ENCODE measurements at regions not wholly inside any gene's neighbourhood (a gene's known extent, or its start where the extent isn't known, plus 50 kb on each side); places are given as distances from the start of the nearest gene placed in this dataset.

GRCh38 chr5:67427850-67428298 lies 231.3 kb upstream of the CD180 start:
- H3K36me3 Mint-ChIP-seq (ENCODE audit: unreplicated experiment): no peaks in the 10 kb centered on the region
- peaks cover 11% of the 10 kb centered on the region for H3K9me3 Mint-ChIP-seq (ENCODE audit: unreplicated experiment)

GRCh38 chr5:67426961-67427849 lies 230.6 kb upstream of the CD180 start:
- H3K27me3 Mint-ChIP-seq (ENCODE audit: unreplicated experiment): no peaks in the 10 kb centered on the region
- TF ChIP-seq CTCF (IDR thresholded peaks at IDR 0.05): no peak
- no peak overlapping the region for H3K27ac Mint-ChIP-seq (ENCODE audit: unreplicated experiment)
- H3K4me1 Mint-ChIP-seq (ENCODE audit: unreplicated experiment): peaks cover 7% of the 10 kb centered on the region
- no peak for DNase-seq (ENCODE audit: extremely low spot score, unreplicated experiment)
- H3K4me3 Mint-ChIP-seq (ENCODE audit: unreplicated experiment): no peak overlapping the region
- no peaks in the 10 kb centered on the region for H3K36me3 Mint-ChIP-seq (ENCODE audit: unreplicated experiment)
- H3K9me3 Mint-ChIP-seq (ENCODE audit: unreplicated experiment): peaks cover 11% of the 10 kb centered on the region

More at GRCh38 chr5:67427850-67428298, 231.3 kb upstream of the CD180 start:
- no peak for DNase-seq (ENCODE audit: extremely low spot score, unreplicated experiment)
- no peak overlapping the region for H3K4me3 Mint-ChIP-seq (ENCODE audit: unreplicated experiment)
- no peak overlapping the region for H3K27ac Mint-ChIP-seq (ENCODE audit: unreplicated experiment)
- no peak for TF ChIP-seq CTCF (IDR thresholded peaks at IDR 0.05)
- no peaks in the 10 kb centered on the region for H3K27me3 Mint-ChIP-seq (ENCODE audit: unreplicated experiment)
- H3K4me1 Mint-ChIP-seq (ENCODE audit: unreplicated experiment): peaks cover 7% of the 10 kb centered on the region

GRCh38 chr5:67425514-67425913 lies 228.9 kb upstream of the CD180 start:
- H3K27me3 Mint-ChIP-seq (ENCODE audit: unreplicated experiment): no peaks in the 10 kb centered on the region
- H3K36me3 Mint-ChIP-seq (ENCODE audit: unreplicated experiment): no peaks in the 10 kb centered on the region
- no peak for DNase-seq (ENCODE audit: extremely low spot score, unreplicated experiment)
- peaks cover 7% of the 10 kb centered on the region for H3K4me1 Mint-ChIP-seq (ENCODE audit: unreplicated experiment)
- H3K9me3 Mint-ChIP-seq (ENCODE audit: unreplicated experiment): peaks cover 11% of the 10 kb centered on the region
- no peak overlapping the region for H3K27ac Mint-ChIP-seq (ENCODE audit: unreplicated experiment)
- no peak for TF ChIP-seq CTCF (IDR thresholded peaks at IDR 0.05)
- H3K4me3 Mint-ChIP-seq (ENCODE audit: unreplicated experiment): no peak overlapping the region

- DNase-seq (ENCODE audit: extremely low spot score, unreplicated experiment): no peak
- H3K36me3 Mint-ChIP-seq (ENCODE audit: unreplicated experiment): no peaks in the 10 kb centered on the region
- H3K27me3 Mint-ChIP-seq (ENCODE audit: unreplicated experiment): peaks cover 2% of the 10 kb centered on the region
- H3K4me1 Mint-ChIP-seq (ENCODE audit: unreplicated experiment): peaks cover 10% of the 10 kb centered on the region
- no peaks in the 10 kb centered on the region for H3K9me3 Mint-ChIP-seq (ENCODE audit: unreplicated experiment)
- H3K4me3 Mint-ChIP-seq (ENCODE audit: unreplicated experiment): no peak overlapping the region
- TF ChIP-seq CTCF (IDR thresholded peaks at IDR 0.05): no peak
- H3K27ac Mint-ChIP-seq (ENCODE audit: unreplicated experiment): no peak overlapping the region
Measured at GRCh38 chr5:67417839-67418238, 221.2 kb upstream of the CD180 start.

- no peaks in the 10 kb centered on the region for H3K9me3 Mint-ChIP-seq (ENCODE audit: unreplicated experiment)
- H3K4me3 Mint-ChIP-seq (ENCODE audit: unreplicated experiment): no peak overlapping the region
- H3K27ac Mint-ChIP-seq (ENCODE audit: unreplicated experiment): no peak overlapping the region
Measured at GRCh38 chr5:67416986-67417385, 220.4 kb upstream of the CD180 start.

More at GRCh38 chr5:67416986-67417385, 220.4 kb upstream of the CD180 start:
- Mint-ChIP-seq H3K27me3 (ENCODE audit: unreplicated experiment) (peaks cover 2% of the 10 kb centered on the region), H3K36me3 (ENCODE audit: unreplicated experiment) (no peaks in the 10 kb centered on the region), H3K4me1 (ENCODE audit: unreplicated experiment) (peaks cover 10% of the 10 kb centered on the region)
- no peak for DNase-seq (ENCODE audit: extremely low spot score, unreplicated experiment)
- no peak for TF ChIP-seq CTCF (IDR thresholded peaks at IDR 0.05)

Measured in osteocyte (in vitro differentiated cells).